ENCODE measurements at regions not wholly inside any gene's neighbourhood (a gene's known extent, or its start where the extent isn't known, plus 50 kb on each side); places are given as distances from the start of the nearest gene placed in this dataset.
"Not testable (repeated sequence)": the region's sequence is repeated elsewhere in the genome, so short reads cannot be mapped to it uniquely, and the experiment has no call there.

DNA sequence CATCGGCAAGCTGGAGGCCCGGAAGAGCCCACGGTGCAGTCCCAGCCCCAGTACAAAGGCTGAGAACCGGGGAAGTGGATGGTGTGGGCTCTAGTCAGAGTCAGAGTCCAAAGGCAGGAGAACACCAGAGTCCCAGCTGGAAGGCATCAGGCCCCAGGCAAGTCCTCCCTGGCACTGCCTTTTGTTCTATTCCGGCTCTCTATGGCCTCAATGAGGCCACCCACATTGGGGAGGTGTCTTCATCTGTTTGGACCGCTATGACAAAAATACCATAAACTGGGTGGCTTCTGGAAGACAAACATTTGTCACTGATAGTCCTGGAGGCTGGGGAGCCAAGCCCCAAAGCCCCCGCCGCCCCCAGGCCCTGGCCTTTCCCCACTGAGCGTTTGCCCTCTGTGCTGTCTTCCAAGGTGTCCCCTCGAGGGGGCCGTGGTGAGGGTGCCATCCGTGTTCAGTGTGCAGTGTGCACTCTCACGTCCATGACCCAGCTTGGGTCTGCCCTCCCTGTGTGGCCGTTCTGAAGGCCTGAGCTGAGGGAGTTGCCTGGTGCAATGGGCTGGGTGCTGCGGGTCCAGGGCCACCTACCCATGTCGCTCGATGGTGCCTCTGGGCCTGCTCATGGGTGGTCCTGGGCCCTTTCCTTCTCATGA is 99.1 kb upstream of the PPP1R26 start:
- intact Hi-C loops (cut with micrococcal nuclease): no loop called here
- no peaks in the 10 kb centered on the region for H3K9me3 Mint-ChIP-seq
- no peaks in the 10 kb centered on the region for H3K27me3 Mint-ChIP-seq
- no peaks in the 10 kb centered on the region for H3K36me3 Mint-ChIP-seq (ENCODE audit: low read depth)
- no peaks in the 10 kb centered on the region for H3K4me1 Mint-ChIP-seq (ENCODE audit: low read depth)
- H3K27ac Mint-ChIP-seq: no peak overlapping the region
- H3K4me3 Mint-ChIP-seq: no peak overlapping the region

DNA sequence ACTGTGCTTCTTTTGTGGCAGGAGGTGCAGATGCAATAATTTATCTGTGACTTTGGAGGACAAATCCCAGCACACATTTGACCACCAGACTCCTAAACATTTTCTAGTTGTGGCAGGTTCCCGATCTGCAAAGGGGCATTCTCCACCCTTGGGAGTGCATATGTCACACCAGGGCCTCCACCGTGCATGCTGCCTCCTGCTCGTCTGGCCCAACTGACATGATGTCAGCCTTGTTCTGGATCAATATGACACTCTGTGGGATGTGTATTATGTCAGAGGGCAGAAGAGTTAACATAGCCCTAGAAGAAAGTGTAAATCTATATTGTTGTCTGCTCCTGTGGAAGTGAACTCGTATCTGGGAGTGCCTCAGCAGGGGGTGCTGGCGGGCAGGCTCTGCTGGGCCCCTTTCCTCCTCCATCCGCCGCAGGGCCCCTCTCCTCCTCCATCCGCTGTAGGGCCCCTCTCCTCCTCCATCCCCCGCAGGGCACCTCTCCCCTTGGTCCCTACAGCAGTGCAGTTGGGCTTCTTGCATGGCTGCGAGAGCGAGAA is 97.7 kb upstream of the PPP1R26 start:
- Mint-ChIP-seq H3K36me3 (ENCODE audit: low read depth) (no peaks in the 10 kb centered on the region), H3K9me3 (no peaks in the 10 kb centered on the region), H3K27me3 (no peaks in the 10 kb centered on the region), H3K4me1 (ENCODE audit: low read depth) (no peaks in the 10 kb centered on the region), H3K4me3 (no peak overlapping the region), H3K27ac (no peak overlapping the region)
- intact Hi-C loops (cut with micrococcal nuclease): no loop called here

- H3K36me3 Mint-ChIP-seq (ENCODE audit: low read depth): no peaks in the 10 kb centered on the region
- no peaks in the 10 kb centered on the region for H3K27me3 Mint-ChIP-seq
- intact Hi-C loops (cut with micrococcal nuclease): no loop called here
- no peaks in the 10 kb centered on the region for H3K4me1 Mint-ChIP-seq (ENCODE audit: low read depth)
- H3K4me3 Mint-ChIP-seq: no peak overlapping the region
- no peaks in the 10 kb centered on the region for H3K9me3 Mint-ChIP-seq
- H3K27ac Mint-ChIP-seq: no peak overlapping the region
These were observed 95.4 kb upstream of the PPP1R26 start for GRCh38 chr9:135384226-135384625.

GRCh38 chr9:135384815-135385405 is 94.7 kb upstream of the PPP1R26 start:
- intact Hi-C loops (cut with micrococcal nuclease): not testable (repeated sequence)

GRCh38 chr9:135385793-135386192 is 93.8 kb upstream of the PPP1R26 start:
- H3K4me1 Mint-ChIP-seq (ENCODE audit: low read depth): no peaks in the 10 kb centered on the region
- H3K4me3 Mint-ChIP-seq: no peak overlapping the region
- no peaks in the 10 kb centered on the region for H3K36me3 Mint-ChIP-seq (ENCODE audit: low read depth)
- no peak overlapping the region for H3K27ac Mint-ChIP-seq
- no peaks in the 10 kb centered on the region for H3K9me3 Mint-ChIP-seq
- H3K27me3 Mint-ChIP-seq: no peaks in the 10 kb centered on the region
- intact Hi-C loops (cut with micrococcal nuclease): no loop called here

More at GRCh38 chr9:135384815-135385405, 94.7 kb upstream of the PPP1R26 start:
- H3K4me1 Mint-ChIP-seq (ENCODE audit: low read depth); H3K4me3 Mint-ChIP-seq; H3K36me3 Mint-ChIP-seq (ENCODE audit: low read depth); H3K27me3 Mint-ChIP-seq; H3K9me3 Mint-ChIP-seq; H3K27ac Mint-ChIP-seq: not testable (repeated sequence)

DNA sequence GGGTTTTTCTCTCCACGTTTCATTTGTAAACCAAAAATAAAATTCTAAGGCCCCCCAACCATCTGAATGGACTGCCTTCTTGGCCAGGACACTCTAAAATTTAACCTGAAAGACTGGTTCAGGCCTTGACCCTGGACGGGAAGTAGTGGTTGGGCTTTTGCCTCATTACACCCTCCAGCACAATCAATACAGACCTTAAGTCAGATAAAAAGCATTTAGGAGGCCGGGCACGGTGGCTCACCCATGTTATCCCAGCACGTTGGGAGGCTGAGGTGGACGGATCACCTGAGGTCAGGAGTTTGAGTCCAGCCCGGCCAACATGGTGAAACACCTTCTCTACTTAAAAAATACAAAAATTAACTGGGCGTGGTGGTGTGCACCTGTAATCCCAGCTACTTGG is 91.6 kb upstream of the PPP1R26 start:
- no peak overlapping the region for H3K27ac Mint-ChIP-seq
- intact Hi-C loops (cut with micrococcal nuclease): no loop called here
- no peaks in the 10 kb centered on the region for H3K4me1 Mint-ChIP-seq (ENCODE audit: low read depth)
- H3K36me3 Mint-ChIP-seq (ENCODE audit: low read depth): no peaks in the 10 kb centered on the region
- H3K27me3 Mint-ChIP-seq: no peaks in the 10 kb centered on the region
- no peaks in the 10 kb centered on the region for H3K9me3 Mint-ChIP-seq
- no peak overlapping the region for H3K4me3 Mint-ChIP-seq

- Mint-ChIP-seq H3K4me1 (ENCODE audit: low read depth) (no peaks in the 10 kb centered on the region), H3K4me3 (no peak overlapping the region), H3K27me3 (no peaks in the 10 kb centered on the region), H3K27ac (no peak overlapping the region), H3K36me3 (ENCODE audit: low read depth) (no peaks in the 10 kb centered on the region), H3K9me3 (no peaks in the 10 kb centered on the region)
- intact Hi-C loops (cut with micrococcal nuclease): no loop called here
These were observed 91.1 kb upstream of the PPP1R26 start for GRCh38 chr9:135388530-135388929.

- no peak overlapping the region for H3K27ac Mint-ChIP-seq
- H3K27me3 Mint-ChIP-seq: no peaks in the 10 kb centered on the region
- H3K36me3 Mint-ChIP-seq (ENCODE audit: low read depth): no peaks in the 10 kb centered on the region
These were observed 87.8 kb upstream of the PPP1R26 start for GRCh38 chr9:135391759-135392158.

DNA sequence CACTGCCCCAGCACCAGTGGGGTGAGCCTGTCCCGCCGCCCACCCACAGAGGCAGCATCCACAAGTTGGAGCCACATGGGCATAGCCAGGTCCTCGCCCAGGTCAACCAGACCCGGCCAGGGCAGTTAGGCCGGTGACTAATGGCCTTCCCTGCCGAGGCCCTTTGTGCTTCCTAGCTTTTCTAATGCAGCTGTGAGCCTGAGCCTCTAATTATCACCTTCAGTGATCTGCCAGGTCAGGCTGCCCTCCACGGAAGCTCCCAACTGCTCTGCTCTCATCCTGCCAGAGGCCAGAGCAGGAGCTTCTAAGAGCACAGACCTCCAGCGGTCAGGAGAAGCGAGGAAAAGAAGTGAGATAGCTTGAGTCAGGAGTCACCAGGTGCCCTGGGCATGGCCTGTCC is 87.1 kb upstream of the PPP1R26 start:
- Mint-ChIP-seq H3K4me3 (no peak overlapping the region), H3K4me1 (ENCODE audit: low read depth) (no peaks in the 10 kb centered on the region), H3K36me3 (ENCODE audit: low read depth) (no peaks in the 10 kb centered on the region), H3K27me3 (no peaks in the 10 kb centered on the region), H3K9me3 (no peaks in the 10 kb centered on the region), H3K27ac (no peak overlapping the region)
- intact Hi-C loops (cut with micrococcal nuclease): no loop called here

More at GRCh38 chr9:135391759-135392158, 87.8 kb upstream of the PPP1R26 start:
- intact Hi-C loops (cut with micrococcal nuclease): no loop called here
- Mint-ChIP-seq H3K4me3 (no peak overlapping the region), H3K9me3 (no peaks in the 10 kb centered on the region), H3K4me1 (ENCODE audit: low read depth) (no peaks in the 10 kb centered on the region)

GRCh38 chr9:135394131-135394530 is 85.5 kb upstream of the PPP1R26 start:
- H3K36me3 Mint-ChIP-seq (ENCODE audit: low read depth): no peaks in the 10 kb centered on the region
- H3K27ac Mint-ChIP-seq: no peak overlapping the region
- intact Hi-C loops (cut with micrococcal nuclease): no loop called here
- no peaks in the 10 kb centered on the region for H3K4me1 Mint-ChIP-seq (ENCODE audit: low read depth)
- H3K27me3 Mint-ChIP-seq: no peaks in the 10 kb centered on the region
- no peaks in the 10 kb centered on the region for H3K9me3 Mint-ChIP-seq
- no peak overlapping the region for H3K4me3 Mint-ChIP-seq

DNA sequence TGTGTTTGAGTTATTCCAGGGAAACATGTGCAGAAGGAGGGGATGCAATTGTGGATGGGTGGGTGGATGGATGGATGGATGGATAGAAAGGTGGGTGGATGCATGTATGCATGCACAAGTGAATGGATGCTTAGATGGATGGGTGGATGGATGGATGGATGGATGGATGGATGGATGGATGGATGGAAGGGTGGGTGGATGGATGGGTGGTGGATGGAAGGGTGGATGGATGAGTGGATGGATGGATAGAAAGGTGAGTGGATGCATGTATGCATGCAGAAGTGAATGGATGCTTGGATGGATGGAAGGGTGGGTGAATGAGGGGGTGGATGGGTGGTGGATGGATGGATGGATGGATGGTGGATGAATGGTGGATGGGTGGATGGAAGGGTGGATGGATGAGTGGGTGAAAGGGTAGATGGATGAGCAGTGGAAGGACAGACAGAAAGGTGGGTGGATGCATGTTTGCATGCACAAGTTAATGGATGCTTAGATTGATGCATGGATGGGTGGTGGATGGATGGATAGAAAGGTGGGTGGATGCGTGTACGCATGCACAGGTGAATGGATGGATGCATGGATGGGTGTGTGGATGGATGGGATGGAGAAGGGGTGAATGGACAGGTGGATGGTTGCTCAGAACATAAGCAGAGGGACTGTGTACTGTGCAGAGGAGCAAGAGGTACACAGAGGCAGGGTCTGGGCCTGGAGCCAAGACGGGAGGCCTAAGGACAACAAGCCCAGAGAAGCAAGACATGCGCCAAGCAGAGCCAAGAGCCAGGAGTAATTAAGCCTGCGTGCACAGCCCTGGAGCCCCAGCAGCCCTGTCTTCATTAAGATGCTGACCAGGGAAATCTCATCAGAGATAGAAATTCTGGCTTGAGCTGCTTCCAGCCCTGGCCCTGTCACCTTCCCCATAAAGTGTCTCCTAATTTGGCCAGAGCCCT is 84.6 kb upstream of the PPP1R26 start:
- intact Hi-C loops (cut with micrococcal nuclease): no loop called here
- Mint-ChIP-seq H3K4me3 (no peak overlapping the region), H3K27ac (no peak overlapping the region), H3K9me3 (no peaks in the 10 kb centered on the region), H3K36me3 (ENCODE audit: low read depth) (no peaks in the 10 kb centered on the region), H3K27me3 (no peaks in the 10 kb centered on the region), H3K4me1 (ENCODE audit: low read depth) (no peaks in the 10 kb centered on the region)

DNA sequence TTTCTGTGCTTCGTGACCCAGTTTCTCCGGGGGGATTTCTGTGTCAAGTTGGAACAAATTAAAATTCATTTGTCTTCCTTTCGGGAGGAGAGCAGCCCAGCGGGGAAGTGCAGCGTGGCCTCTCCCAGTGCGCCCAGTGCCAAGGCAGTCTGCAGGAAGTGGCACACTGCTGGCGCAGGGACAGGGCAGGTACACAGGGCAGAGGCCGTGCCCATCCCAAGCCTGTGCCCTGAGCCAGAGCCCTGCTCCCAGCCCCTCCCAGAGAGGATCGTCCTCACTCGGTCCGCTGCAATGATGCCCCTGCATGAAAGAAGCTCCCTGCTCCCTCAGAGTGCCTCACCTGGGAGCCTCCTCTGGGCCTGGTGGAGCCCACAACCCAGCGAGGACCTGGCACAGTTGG is 82.4 kb upstream of the PPP1R26 start:
- H3K27ac Mint-ChIP-seq: no peak overlapping the region
- intact Hi-C loops (cut with micrococcal nuclease): no loop called here
- no peak overlapping the region for H3K4me3 Mint-ChIP-seq
- H3K27me3 Mint-ChIP-seq: no peaks in the 10 kb centered on the region
- H3K36me3 Mint-ChIP-seq (ENCODE audit: low read depth): no peaks in the 10 kb centered on the region
- H3K9me3 Mint-ChIP-seq: no peaks in the 10 kb centered on the region
- H3K4me1 Mint-ChIP-seq (ENCODE audit: low read depth): no peaks in the 10 kb centered on the region

DNA sequence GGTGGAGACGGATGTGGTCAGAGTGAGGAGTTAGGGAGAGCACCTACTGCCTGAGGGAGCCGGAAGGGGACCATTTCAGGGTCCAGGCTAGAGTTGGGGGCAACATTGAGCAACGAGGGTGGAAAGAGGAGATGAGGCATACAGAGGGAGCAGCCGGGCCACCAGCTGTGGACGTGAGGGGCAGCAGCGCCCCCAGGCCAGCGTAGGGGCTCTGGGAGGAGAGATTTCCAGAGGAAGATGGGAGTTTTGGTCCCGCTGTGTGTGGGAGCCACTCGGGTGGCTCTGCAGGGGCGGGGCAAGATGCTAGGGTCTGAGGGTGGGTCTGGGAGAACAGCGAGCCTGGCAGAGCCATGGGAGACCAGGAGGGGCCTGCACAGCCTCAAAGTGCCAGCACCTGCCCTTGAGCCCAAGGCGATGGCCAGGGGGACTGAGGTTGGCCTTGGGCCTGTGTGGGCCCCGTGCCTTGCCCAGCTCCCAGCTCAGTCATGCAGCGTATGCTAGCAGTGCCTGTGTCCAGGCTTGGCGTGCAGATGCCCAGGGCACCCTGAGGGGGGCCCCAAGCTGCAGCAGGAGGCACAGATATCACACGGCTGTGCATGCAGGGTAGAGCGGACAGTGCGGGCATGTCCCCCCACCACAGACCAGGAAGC is 80.5 kb upstream of the PPP1R26 start:
- Mint-ChIP-seq H3K27ac (no peak overlapping the region), H3K4me3 (no peak overlapping the region), H3K36me3 (ENCODE audit: low read depth) (no peaks in the 10 kb centered on the region), H3K27me3 (no peaks in the 10 kb centered on the region), H3K9me3 (no peaks in the 10 kb centered on the region), H3K4me1 (ENCODE audit: low read depth) (no peaks in the 10 kb centered on the region)
- intact Hi-C loops (cut with micrococcal nuclease): no loop called here

DNA sequence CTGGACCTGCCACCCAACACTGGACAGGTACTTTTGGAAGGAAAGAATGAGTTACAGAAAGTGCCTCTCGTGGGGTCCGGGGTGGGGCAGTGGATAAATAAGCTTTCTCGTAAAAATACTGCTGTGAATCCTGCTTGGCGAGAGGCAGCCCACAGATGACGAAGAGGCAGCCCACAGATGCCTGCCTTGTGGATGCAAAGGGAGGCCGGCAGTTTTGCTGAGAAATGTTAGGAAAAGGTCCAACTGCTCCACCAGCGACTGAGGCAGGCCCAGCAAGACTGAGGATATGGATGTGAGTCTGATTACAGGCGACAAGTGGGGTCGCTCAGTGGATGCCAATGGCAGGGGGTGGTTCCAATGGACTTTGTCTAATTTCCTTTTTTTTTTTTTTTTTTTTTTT is 79.1 kb upstream of the PPP1R26 start:
- H3K4me3 Mint-ChIP-seq: no peak overlapping the region
- no peaks in the 10 kb centered on the region for H3K27me3 Mint-ChIP-seq
- H3K27ac Mint-ChIP-seq: no peak overlapping the region
- H3K36me3 Mint-ChIP-seq (ENCODE audit: low read depth): no peaks in the 10 kb centered on the region
- no peaks in the 10 kb centered on the region for H3K9me3 Mint-ChIP-seq
- intact Hi-C loops (cut with micrococcal nuclease): no loop called here
- H3K4me1 Mint-ChIP-seq (ENCODE audit: low read depth): no peaks in the 10 kb centered on the region
